ENCODE measurements at regions not wholly inside any gene's neighbourhood (a gene's known extent, or its start where the extent isn't known, plus 50 kb on each side); places are given as distances from the start of the nearest gene placed in this dataset.

GRCh38 chrX:43350935-43351334 is 305.2 kb upstream of the MAOA start:
- Histone ChIP-seq H3K79me2 (ENCODE audit: control insufficient read depth in 1 of 2, insufficient read depth in 2 of 2, low read length in 2 of 2) (no peaks in the 10 kb centered on the region), H2BK15ac (ENCODE audit: low read length) (no peak overlapping the region), H2BK5ac (ENCODE audit: low read depth, low read length) (no peak overlapping the region), H3K27me3 (replicated peaks in 1 of 4; ENCODE audit: control insufficient read depth in 3 of 4, extremely low read depth in 1 of 4, insufficient read depth in 3 of 4, low read length in 3 of 4) (no peaks in the 10 kb centered on the region), H3K56ac (replicated peaks; ENCODE audit: insufficient read length, low read depth, low read length) (no peak overlapping the region), H3K79me1 (ENCODE audit: low read depth, low read length) (no peaks in the 10 kb centered on the region), H3K27ac (ENCODE audit: low read depth, low read length) (no peak overlapping the region), H3K9ac (replicated peaks in 1 of 4; ENCODE audit: extremely low read depth in 1 of 4, low read depth in 3 of 4, low read length in 3 of 4) (no peak overlapping the region), H2AFZ (ENCODE audit: low read length) (no peak overlapping the region), H4K91ac (replicated peaks; ENCODE audit: insufficient read length, low read length) (peak overlapping the region; percentile 81), H3K14ac (ENCODE audit: insufficient read length) (no peak overlapping the region), H3K4me3 (ENCODE audit: extremely low read depth in 1 of 4, insufficient read depth in 2 of 4, low read depth in 3 of 4, low read length in 4 of 4) (no peak overlapping the region), H2AK5ac (ENCODE audit: low read depth, low read length) (no peak overlapping the region), H3K36me3 (ENCODE audit: control insufficient read depth in 2 of 4, insufficient read depth in 4 of 4, low read length in 3 of 4) (no peaks in the 10 kb centered on the region; a peak in 1 of 8 replicates), H3K4ac (replicated peaks; ENCODE audit: insufficient read length, low read depth, low read length) (no peak overlapping the region), H3K9me3 (ENCODE audit: insufficient read depth in 2 of 2, low read depth in 1 of 2, low read length in 1 of 2) (no peaks in the 10 kb centered on the region), H3K4me2 (ENCODE audit: insufficient read depth in 1 of 2, low read depth in 2 of 2, low read length in 2 of 2) (no peak overlapping the region), H2BK20ac (ENCODE audit: low read length) (peak overlapping the region; percentile 48; the same call in 1 of the 2 replicates), H3K4me1 (replicated peaks in 1 of 4; ENCODE audit: control insufficient read depth in 3 of 4, insufficient read depth in 4 of 4, low read length in 3 of 4) (no peaks in the 10 kb centered on the region), H3K18ac (ENCODE audit: extremely low read depth, low read length) (0 out of 2 replicates have a peak overlapping the region, but pooled peaks have one; percentile 32), H2BK12ac (ENCODE audit: low read depth, low read length) (0 out of 2 replicates have a peak overlapping the region, but pooled peaks have one; percentile 39), H3K23me2 (ENCODE audit: low read depth, low read length) (no peaks in the 10 kb centered on the region), H4K5ac (ENCODE audit: insufficient read length, low read depth, low read length) (no peak overlapping the region), H4K8ac (ENCODE audit: extremely low read depth, insufficient read depth, low read length) (no peak overlapping the region), H3K23ac (ENCODE audit: insufficient read length) (no peak overlapping the region), H4K20me1 (replicated peaks in 1 of 2; ENCODE audit: control insufficient read depth in 1 of 2, insufficient read depth in 2 of 2, low read length in 2 of 2) (no peaks in the 10 kb centered on the region), H2BK120ac (replicated peaks; ENCODE audit: low read depth, low read length) (peak overlapping the region; percentile 64)
- ChIA-PET CTCF (ENCODE audit: partially characterized antibody) (interaction anchor here (1.0 to 2.5 kb wide), 2 partner anchors 9 to 206 kb away, joined by 3 to 20 read pairs; no protein-coding TSS in a partner anchor), POLR2A (ENCODE audit: partially characterized antibody) (no interaction called here)
- DNase-seq (ENCODE audit: low read depth in 1 of 2, low spot score in 2 of 2) (no peak), FAIRE-seq (no peak)
- WGBS, 2 experiments (ENCODE audit: extremely low coverage in 1 of 2, insufficient coverage in 1 of 2, insufficient read length in 1 of 2, insufficient replicate concordance in 2 of 2, low coverage in 1 of 2, low lambda C conversion rate in 2 of 2, missing lambda C conversion rate in 1 of 2), result 81% methylated on average over 2 of the region's 4 CpGs; no CpG with 5 or more reads in 1 of the 2 experiments
- TF ChIP-seq ZNF274 (IDR thresholded peaks at IDR 0.05; ENCODE audit: borderline replicate concordance, extremely low read depth, low read length) (no peak), KDM5A (IDR thresholded peaks at IDR 0.05; ENCODE audit: low read length) (no peak), TCF12 (IDR thresholded peaks at IDR 0.05; ENCODE audit: low read depth, low read length) (no peak), SAP30 (IDR thresholded peaks at IDR 0.05; ENCODE audit: insufficient read depth, insufficient replicate concordance, low read length) (no peak), CTBP2 (IDR thresholded peaks at IDR 0.05; ENCODE audit: borderline replicate concordance, insufficient read depth, insufficient read length, low read length) (no peak), BCL11A (IDR thresholded peaks at IDR 0.05; ENCODE audit: low read depth in 2 of 2, low read length in 2 of 2) (no peak), SP4 (IDR thresholded peaks at IDR 0.05; ENCODE audit: low read length) (no peak), ASH2L (IDR thresholded peaks at IDR 0.05; ENCODE audit: low read length) (no peak), SIX5 (IDR thresholded peaks at IDR 0.05; ENCODE audit: low read depth, low read length) (no peak), BACH1 (IDR thresholded peaks at IDR 0.05; ENCODE audit: low read length) (no peak), GTF2F1 (IDR thresholded peaks at IDR 0.05; ENCODE audit: borderline replicate concordance, low read depth, low read length) (no peak), POLR2AphosphoS5 (IDR thresholded peaks at IDR 0.05; ENCODE audit: low read depth, low read length) (no peak), NRF1 (IDR thresholded peaks at IDR 0.05; ENCODE audit: low read depth, low read length) (no peak), RFX5 (IDR thresholded peaks at IDR 0.05; ENCODE audit: borderline replicate concordance, low read depth, low read length) (no peak)
